CD4-positive, CD25-positive, alpha-beta regulatory T cell (primary cell): ENCODE measurements at regions not wholly inside any gene's neighbourhood (a gene's known extent, or its start where the extent isn't known, plus 50 kb on each side); places are given as distances from the start of the nearest gene placed in this dataset.

Experiments
- ATAC-seq, 2 donors: fragments of 150-1000 bp; cut with Tn5 transposase; one replicate each; pipeline ENCODE4 v1.10.0; 2021; ENCODE audit warnings: low read depth in 2 of 2, moderate number of reproducible peaks in 2 of 2, moderate library complexity in 1 of 2
- DNase-seq, 3 donors: peaks; one replicate each; pipeline versions ENCODE4 v3.0.0 to v3.0.0-alpha.2; 2012 to 2022; ENCODE audit warnings: mixed read lengths in 1 of 3
- H3K27ac ChIP-seq: one replicate; pipeline ENCODE4 v1.7.0; 2013; ENCODE audit warnings: mild to moderate bottlenecking, low read length; ENCODE audit not compliant: insufficient read depth, poor library complexity, severe bottlenecking
- H3K27me3 ChIP-seq: one replicate; pipeline ENCODE4 v1.7.0; 2013; ENCODE audit warnings: low read length; ENCODE audit not compliant: control insufficient read depth, insufficient read depth
- H3K36me3 ChIP-seq: one replicate; pipeline ENCODE4 v1.7.0; 2013; ENCODE audit warnings: mild to moderate bottlenecking, low read length, moderate library complexity; ENCODE audit not compliant: control insufficient read depth, insufficient read depth
- H3K4me1 ChIP-seq: 2 replicates; pipeline ENCODE4 v1.7.0; 2013; ENCODE audit warnings: mild to moderate bottlenecking, low read length; ENCODE audit not compliant: insufficient read depth, control insufficient read depth, poor library complexity, severe bottlenecking
- H3K4me3 ChIP-seq: one replicate; pipeline ENCODE4 v1.7.0; 2013; ENCODE audit warnings: low read depth, mild to moderate bottlenecking, low read length, moderate library complexity
- H3K9me3 ChIP-seq, 2 experiments: 1 replicate in 1 of 2; 2 replicates in 1 of 2; pipeline ENCODE4 v1.7.0; 2013; ENCODE audit warnings: low read length in 2 of 2, mild to moderate bottlenecking in 1 of 2, moderate library complexity in 1 of 2; ENCODE audit not compliant: control insufficient read depth in 2 of 2
- H3K27ac Mint-ChIP-seq, 3 donors: one replicate each; pipeline ENCODE4 v1.8.0; 2020 to 2022; ENCODE audit warnings: mild to moderate bottlenecking in 3 of 3, mixed read lengths in 3 of 3, moderate library complexity in 2 of 3
- H3K27me3 Mint-ChIP-seq: one replicate; pipeline ENCODE4 v1.8.0; 2022; ENCODE audit warnings: mild to moderate bottlenecking, mixed read lengths
- H3K36me3 Mint-ChIP-seq: one replicate; pipeline ENCODE4 v1.8.0; 2020; ENCODE audit warnings: mixed read lengths
- H3K4me1 Mint-ChIP-seq, 4 donors: one replicate each; pipeline ENCODE4 v1.8.0; 2020 to 2022; ENCODE audit warnings: mixed read lengths in 4 of 4, mild to moderate bottlenecking in 1 of 4
- H3K4me3 Mint-ChIP-seq, 4 donors: one replicate each; pipeline ENCODE4 v1.8.0; 2020 to 2022; ENCODE audit warnings: mild to moderate bottlenecking in 4 of 4, mixed read lengths in 4 of 4, moderate library complexity in 3 of 4
- H3K9me3 Mint-ChIP-seq, 7 donors: one replicate each; pipeline ENCODE4 v1.8.0; 2020 to 2022; ENCODE audit warnings: mixed read lengths in 7 of 7, mild to moderate bottlenecking in 3 of 7, moderate library complexity in 2 of 7

DNA sequence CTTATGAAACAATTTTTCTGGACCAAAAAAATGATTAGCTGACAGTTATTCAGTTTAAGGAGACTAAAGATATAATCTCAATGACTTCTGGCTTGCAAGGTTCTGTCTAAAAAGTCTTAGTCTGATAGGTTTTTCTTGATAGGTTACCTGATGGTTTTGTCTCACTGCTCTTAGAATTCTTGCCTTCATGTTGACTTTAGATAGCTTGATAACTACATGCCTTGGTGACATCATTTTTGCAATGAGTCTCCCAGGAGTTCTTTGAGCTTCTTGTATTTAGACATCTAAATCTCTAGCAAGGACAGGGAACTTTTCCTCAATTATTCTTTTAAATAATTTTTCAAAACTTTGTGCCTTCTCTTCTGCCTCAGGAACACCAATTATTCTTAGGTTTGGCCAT, 1965.3 kb downstream of the ARAP2 start:
- Mint-ChIP-seq H3K27me3 (no peaks in the 10 kb centered on the region), H3K4me1 (no peaks in the 10 kb centered on the region), H3K4me3 (no peak overlapping the region), H3K36me3 (no peaks in the 10 kb centered on the region), H3K27ac (no peak overlapping the region), H3K9me3 (peaks cover 3 to 16% (median 7%) of the 10 kb centered on the region in 7 donors)
- H3K4me3 ChIP-seq = no peak overlapping the region
- no peak overlapping the region for H3K27ac ChIP-seq
- ATAC-seq (no peak), DNase-seq (no peak)
- no peaks in the 10 kb centered on the region for H3K4me1 ChIP-seq
- H3K9me3 ChIP-seq = peaks cover 2 to 3% of the 10 kb centered on the region in 2 experiments
- no peaks in the 10 kb centered on the region for H3K27me3 ChIP-seq
- no peaks in the 10 kb centered on the region for H3K36me3 ChIP-seq

- no peak for DNase-seq
- Mint-ChIP-seq H3K4me3 (no peak overlapping the region), H3K36me3 (no peaks in the 10 kb centered on the region), H3K27ac (no peak overlapping the region), H3K4me1 (no peaks in the 10 kb centered on the region), H3K27me3 (no peaks in the 10 kb centered on the region), H3K9me3 (peaks cover 4 to 13% (median 8%) of the 10 kb centered on the region in 7 donors)
- no peak for ATAC-seq
- Histone ChIP-seq H3K4me3 (no peak overlapping the region), H3K27me3 (no peaks in the 10 kb centered on the region), H3K4me1 (no peaks in the 10 kb centered on the region), H3K9me3 (peaks cover 2 to 3% of the 10 kb centered on the region in 2 experiments), H3K36me3 (no peaks in the 10 kb centered on the region), H3K27ac (no peak overlapping the region)
Observed at GRCh38 chr4:34280131-34280530, 1964.2 kb downstream of the ARAP2 start.

GRCh38 chr4:34281826-34282225, 1962.5 kb downstream of the ARAP2 start:
- no peaks in the 10 kb centered on the region for H3K27me3 Mint-ChIP-seq
- H3K27ac Mint-ChIP-seq = no peak overlapping the region
- H3K4me3 Mint-ChIP-seq = no peak overlapping the region

GRCh38 chr4:34289489-34289888, 1954.8 kb downstream of the ARAP2 start:
- H3K27me3 Mint-ChIP-seq = no peaks in the 10 kb centered on the region
- no peaks in the 10 kb centered on the region for H3K36me3 ChIP-seq

More at GRCh38 chr4:34281826-34282225, 1962.5 kb downstream of the ARAP2 start:
- H3K4me1 Mint-ChIP-seq = no peaks in the 10 kb centered on the region
- Histone ChIP-seq H3K4me1 (no peaks in the 10 kb centered on the region), H3K27me3 (no peaks in the 10 kb centered on the region), H3K4me3 (no peak overlapping the region), H3K9me3 (peaks cover 2 to 3% of the 10 kb centered on the region in 2 experiments), H3K36me3 (no peaks in the 10 kb centered on the region), H3K27ac (no peak overlapping the region)
- peaks cover 0 to 14% (median 8%) of the 10 kb centered on the region in 7 donors for H3K9me3 Mint-ChIP-seq
- H3K36me3 Mint-ChIP-seq = no peaks in the 10 kb centered on the region
- ATAC-seq (no peak), DNase-seq (no peak)

GRCh38 chr4:34289962-34290361, 1954.4 kb downstream of the ARAP2 start:
- no peaks in the 10 kb centered on the region for H3K27me3 Mint-ChIP-seq
- DNase-seq (no peak), ATAC-seq (no peak)
- Histone ChIP-seq H3K27ac (no peak overlapping the region), H3K36me3 (no peaks in the 10 kb centered on the region), H3K4me3 (no peak overlapping the region), H3K4me1 (no peaks in the 10 kb centered on the region), H3K9me3 (no peaks in the 10 kb centered on the region), H3K27me3 (no peaks in the 10 kb centered on the region)
- H3K27ac Mint-ChIP-seq = no peak overlapping the region
- no peaks in the 10 kb centered on the region for H3K36me3 Mint-ChIP-seq
- no peak overlapping the region for H3K4me3 Mint-ChIP-seq
- peaks cover 1 to 8% (median 4%) of the 10 kb centered on the region in 7 donors for H3K9me3 Mint-ChIP-seq
- no peaks in the 10 kb centered on the region for H3K4me1 Mint-ChIP-seq

More at GRCh38 chr4:34289489-34289888, 1954.8 kb downstream of the ARAP2 start:
- ATAC-seq = no peak
- no peak overlapping the region for H3K4me3 Mint-ChIP-seq
- Histone ChIP-seq H3K27ac (no peak overlapping the region), H3K4me1 (no peaks in the 10 kb centered on the region), H3K27me3 (no peaks in the 10 kb centered on the region), H3K4me3 (no peak overlapping the region), H3K9me3 (no peaks in the 10 kb centered on the region)
- no peaks in the 10 kb centered on the region for H3K4me1 Mint-ChIP-seq
- no peaks in the 10 kb centered on the region for H3K36me3 Mint-ChIP-seq
- H3K9me3 Mint-ChIP-seq = peaks cover 1 to 13% (median 5%) of the 10 kb centered on the region in 7 donors
- no peak overlapping the region for H3K27ac Mint-ChIP-seq
- no peak for DNase-seq

DNA sequence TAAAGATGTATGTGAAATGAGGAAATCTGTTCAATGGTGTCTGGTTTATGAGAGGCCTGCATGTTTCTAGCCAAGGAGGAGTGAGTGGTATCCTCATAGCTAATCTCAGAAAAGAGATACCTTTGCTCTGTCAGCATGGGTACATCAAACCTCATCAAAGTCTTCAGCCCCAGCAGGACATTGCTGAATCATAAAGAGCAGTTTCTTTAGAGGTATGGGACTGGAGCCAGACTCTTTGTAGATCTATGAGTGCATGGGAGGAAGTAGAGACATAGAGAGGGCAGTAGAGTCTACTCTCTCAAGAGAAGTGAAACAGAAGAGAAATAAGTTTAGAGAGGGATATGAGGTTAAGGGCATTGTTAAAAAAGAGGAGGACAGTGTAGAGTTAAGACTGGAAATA, 1950.9 kb downstream of the ARAP2 start:
- Mint-ChIP-seq H3K27ac (no peak overlapping the region), H3K4me1 (no peaks in the 10 kb centered on the region), H3K36me3 (no peaks in the 10 kb centered on the region), H3K27me3 (no peaks in the 10 kb centered on the region), H3K4me3 (peak overlapping the region in 1 of 4 donors; percentile 32), H3K9me3 (peaks cover 3 to 10% (median 5%) of the 10 kb centered on the region in 7 donors)
- H3K4me3 ChIP-seq = no peak overlapping the region
- DNase-seq = no peak
- H3K4me1 ChIP-seq = no peaks in the 10 kb centered on the region
- H3K36me3 ChIP-seq = no peaks in the 10 kb centered on the region
- no peaks in the 10 kb centered on the region for H3K9me3 ChIP-seq
- ATAC-seq = no peak
- no peak overlapping the region for H3K27ac ChIP-seq
- H3K27me3 ChIP-seq = no peaks in the 10 kb centered on the region

DNA sequence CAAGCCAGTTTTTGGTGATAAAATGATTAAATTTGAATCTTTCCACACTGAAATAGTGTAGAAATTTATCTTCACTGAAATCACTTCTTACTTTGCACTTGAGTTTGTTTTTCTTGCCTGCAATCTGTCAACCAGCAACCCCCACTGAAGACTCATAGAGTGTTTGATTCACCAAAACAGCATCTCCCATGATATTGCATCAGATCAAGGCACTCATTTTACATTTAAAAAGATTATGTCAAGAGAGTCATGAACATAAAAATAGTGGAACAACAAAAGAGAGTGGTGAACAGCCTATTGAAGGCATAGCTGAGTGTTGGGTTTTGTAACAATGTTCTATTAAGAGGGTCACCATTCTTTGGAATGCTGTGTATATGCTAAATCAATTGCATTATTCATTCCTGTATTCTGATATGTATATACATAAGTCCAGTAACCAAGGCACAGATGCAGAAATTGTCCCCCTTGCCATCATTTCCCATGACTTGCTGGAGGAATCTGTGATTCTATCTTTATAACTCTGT, 1934.9 kb downstream of the ARAP2 start:
- Histone ChIP-seq H3K4me1 (no peaks in the 10 kb centered on the region), H3K4me3 (no peak overlapping the region), H3K36me3 (no peaks in the 10 kb centered on the region), H3K9me3 (peaks cover 0 to 2% of the 10 kb centered on the region in 2 experiments), H3K27me3 (no peaks in the 10 kb centered on the region), H3K27ac (no peak overlapping the region)
- H3K27me3 Mint-ChIP-seq = no peaks in the 10 kb centered on the region
- ATAC-seq (no peak), DNase-seq (no peak)
- no peak overlapping the region for H3K4me3 Mint-ChIP-seq
- H3K4me1 Mint-ChIP-seq = no peaks in the 10 kb centered on the region
- H3K9me3 Mint-ChIP-seq = peaks cover under 1 to 17% (median 6%) of the 10 kb centered on the region in 7 donors
- H3K27ac Mint-ChIP-seq = no peak overlapping the region
- H3K36me3 Mint-ChIP-seq = no peaks in the 10 kb centered on the region

- no peaks in the 10 kb centered on the region for H3K4me1 ChIP-seq
Observed at GRCh38 chr4:34318773-34319172, 1925.5 kb downstream of the ARAP2 start.

More at GRCh38 chr4:34318773-34319172, 1925.5 kb downstream of the ARAP2 start:
- Mint-ChIP-seq H3K27ac (no peak overlapping the region), H3K4me3 (no peak overlapping the region), H3K27me3 (no peaks in the 10 kb centered on the region), H3K9me3 (peaks cover 0 to 8% (median 2%) of the 10 kb centered on the region in 7 donors), H3K4me1 (no peaks in the 10 kb centered on the region), H3K36me3 (no peaks in the 10 kb centered on the region)
- Histone ChIP-seq H3K27me3 (no peaks in the 10 kb centered on the region), H3K27ac (no peak overlapping the region), H3K4me3 (no peak overlapping the region), H3K36me3 (no peaks in the 10 kb centered on the region), H3K9me3 (no peaks in the 10 kb centered on the region)
- no peak for ATAC-seq
- DNase-seq = no peak
